ENCODE measurements at regions not wholly inside any gene's neighbourhood (a gene's known extent, or its start where the extent isn't known, plus 50 kb on each side); places are given as distances from the start of the nearest gene placed in this dataset.

DNA sequence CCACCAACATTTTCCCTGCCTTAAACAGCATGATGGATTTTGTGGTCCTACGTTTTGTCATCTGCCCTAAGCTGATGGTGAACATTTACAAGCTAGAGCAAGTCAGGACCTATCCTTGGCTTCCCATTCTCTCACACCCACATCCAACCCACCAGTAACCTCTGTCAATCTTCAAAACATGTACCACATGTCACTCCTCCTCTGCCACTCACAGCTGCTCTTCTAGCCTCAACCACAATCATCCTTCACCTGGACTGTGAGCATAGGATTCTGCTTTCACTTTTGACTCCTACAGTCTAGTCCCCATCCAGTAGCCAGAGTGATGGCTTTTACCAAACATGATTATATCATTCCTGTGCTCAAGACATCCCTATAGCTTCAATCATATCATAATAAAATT is 279.8 kb upstream of the DLGAP1 start:
- H3K27me3 ChIP-seq (ENCODE audit: insufficient read depth, poor library complexity, severe bottlenecking), result no peaks in the 10 kb centered on the region
- ATAC-seq (ENCODE audit: low read depth) (no peak), DNase-seq (ENCODE audit: low spot score) (no peak)
- H3K27ac ChIP-seq (ENCODE audit: poor library complexity, severe bottlenecking), result no peak overlapping the region
- H3K4me1 ChIP-seq (ENCODE audit: insufficient read depth, poor library complexity, severe bottlenecking), result no peaks in the 10 kb centered on the region
- H3K9me3 ChIP-seq (ENCODE audit: severe bottlenecking), result no peaks in the 10 kb centered on the region
- no peaks in the 10 kb centered on the region for H3K36me3 ChIP-seq (ENCODE audit: low read depth)
- H3K4me3 ChIP-seq (ENCODE audit: severe bottlenecking), result no peak overlapping the region
- TF ChIP-seq, protein P1, sequence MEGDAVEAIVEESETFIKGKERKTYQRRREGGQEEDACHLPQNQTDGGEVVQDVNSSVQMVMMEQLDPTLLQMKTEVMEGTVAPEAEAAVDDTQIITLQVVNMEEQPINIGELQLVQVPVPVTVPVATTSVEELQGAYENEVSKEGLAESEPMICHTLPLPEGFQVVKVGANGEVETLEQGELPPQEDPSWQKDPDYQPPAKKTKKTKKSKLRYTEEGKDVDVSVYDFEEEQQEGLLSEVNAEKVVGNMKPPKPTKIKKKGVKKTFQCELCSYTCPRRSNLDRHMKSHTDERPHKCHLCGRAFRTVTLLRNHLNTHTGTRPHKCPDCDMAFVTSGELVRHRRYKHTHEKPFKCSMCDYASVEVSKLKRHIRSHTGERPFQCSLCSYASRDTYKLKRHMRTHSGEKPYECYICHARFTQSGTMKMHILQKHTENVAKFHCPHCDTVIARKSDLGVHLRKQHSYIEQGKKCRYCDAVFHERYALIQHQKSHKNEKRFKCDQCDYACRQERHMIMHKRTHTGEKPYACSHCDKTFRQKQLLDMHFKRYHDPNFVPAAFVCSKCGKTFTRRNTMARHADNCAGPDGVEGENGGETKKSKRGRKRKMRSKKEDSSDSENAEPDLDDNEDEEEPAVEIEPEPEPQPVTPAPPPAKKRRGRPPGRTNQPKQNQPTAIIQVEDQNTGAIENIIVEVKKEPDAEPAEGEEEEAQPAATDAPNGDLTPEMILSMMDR (IDR thresholded peaks at IDR 0.05; ENCODE audit: poor library complexity, severe bottlenecking), result no peak

DNA sequence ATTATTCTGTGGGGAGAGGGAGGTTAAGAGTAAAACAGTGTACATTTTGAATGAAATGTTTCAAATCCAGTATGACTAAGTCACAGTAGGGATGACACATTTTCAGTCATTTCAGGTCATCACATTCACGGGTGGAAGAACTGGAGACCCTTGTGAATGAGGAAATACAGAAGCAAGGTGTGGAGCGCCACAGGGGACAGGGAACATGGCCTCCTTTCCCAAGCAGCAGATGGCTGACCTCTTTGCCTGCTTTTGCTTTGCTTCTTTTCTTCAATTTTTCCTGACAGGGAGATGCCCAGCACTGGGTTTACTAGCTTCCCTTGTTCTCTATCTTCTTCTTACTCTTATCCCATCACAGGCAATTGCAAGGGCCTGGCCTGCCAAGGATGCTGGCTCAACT is 278.9 kb upstream of the DLGAP1 start:
- DNase-seq (ENCODE audit: low spot score) (no peak), ATAC-seq (ENCODE audit: low read depth) (no peak)
- H3K27ac ChIP-seq (ENCODE audit: poor library complexity, severe bottlenecking), result no peak overlapping the region
- TF ChIP-seq, protein P1 (IDR thresholded peaks at IDR 0.05; ENCODE audit: poor library complexity, severe bottlenecking), result no peak
- H3K9me3 ChIP-seq (ENCODE audit: severe bottlenecking), result no peaks in the 10 kb centered on the region
- no peaks in the 10 kb centered on the region for H3K27me3 ChIP-seq (ENCODE audit: insufficient read depth, poor library complexity, severe bottlenecking)
- H3K4me3 ChIP-seq (ENCODE audit: severe bottlenecking), result no peak overlapping the region
- H3K36me3 ChIP-seq (ENCODE audit: low read depth), result no peaks in the 10 kb centered on the region
- no peaks in the 10 kb centered on the region for H3K4me1 ChIP-seq (ENCODE audit: insufficient read depth, poor library complexity, severe bottlenecking)

DNA sequence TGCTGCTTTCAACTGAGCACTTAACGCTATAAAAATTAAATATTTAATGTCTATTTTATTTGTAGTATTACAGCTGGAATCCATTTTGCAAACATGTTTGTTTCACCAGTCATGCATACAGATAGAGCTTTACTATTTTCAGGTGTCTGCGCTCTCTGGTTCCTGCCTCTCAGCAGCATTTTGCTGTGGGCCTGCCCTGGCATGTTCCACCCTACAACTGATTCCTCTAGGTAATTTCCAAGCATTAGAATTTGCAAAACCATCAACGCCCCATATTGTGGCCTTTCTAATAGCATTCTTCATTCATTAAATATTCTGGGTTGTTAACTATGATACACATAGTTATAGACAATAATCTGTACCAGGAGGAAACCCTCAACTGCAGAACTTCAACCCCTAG is 266.4 kb upstream of the DLGAP1 start:
- no peak overlapping the region for H3K4me3 ChIP-seq (ENCODE audit: severe bottlenecking)
- H3K36me3 ChIP-seq (ENCODE audit: low read depth), result no peaks in the 10 kb centered on the region
- no peaks in the 10 kb centered on the region for H3K9me3 ChIP-seq (ENCODE audit: severe bottlenecking)
- ATAC-seq (ENCODE audit: low read depth) (no peak), DNase-seq (ENCODE audit: low spot score) (no peak)
- H3K4me1 ChIP-seq (ENCODE audit: insufficient read depth, poor library complexity, severe bottlenecking), result no peaks in the 10 kb centered on the region
- no peaks in the 10 kb centered on the region for H3K27me3 ChIP-seq (ENCODE audit: insufficient read depth, poor library complexity, severe bottlenecking)
- TF ChIP-seq, protein P1 (IDR thresholded peaks at IDR 0.05; ENCODE audit: poor library complexity, severe bottlenecking), result no peak
- H3K27ac ChIP-seq (ENCODE audit: poor library complexity, severe bottlenecking), result no peak overlapping the region

DNA sequence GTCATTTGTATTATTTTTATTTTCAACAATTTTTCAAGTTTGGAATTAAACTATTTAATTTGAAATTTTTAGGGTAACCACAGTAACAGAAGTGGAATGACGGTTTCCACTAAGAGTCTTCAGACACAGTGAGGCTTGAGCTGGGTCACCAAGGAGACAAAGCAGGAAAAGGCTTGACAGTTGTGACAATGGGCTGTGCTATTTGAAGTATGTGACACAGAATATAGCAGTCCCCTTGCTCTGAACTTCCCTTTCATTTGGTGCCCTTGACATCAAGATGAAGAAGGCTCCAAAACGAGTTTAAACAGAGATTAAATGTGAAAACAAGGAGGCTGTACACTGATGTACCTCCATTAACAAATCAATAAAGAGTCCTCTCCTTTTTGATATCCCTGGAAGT is 265.4 kb upstream of the DLGAP1 start:
- H3K27me3 ChIP-seq (ENCODE audit: insufficient read depth, poor library complexity, severe bottlenecking), result no peaks in the 10 kb centered on the region
- H3K4me1 ChIP-seq (ENCODE audit: insufficient read depth, poor library complexity, severe bottlenecking), result no peaks in the 10 kb centered on the region
- no peaks in the 10 kb centered on the region for H3K9me3 ChIP-seq (ENCODE audit: severe bottlenecking)
- DNase-seq (ENCODE audit: low spot score) (no peak), ATAC-seq (ENCODE audit: low read depth) (no peak)
- H3K4me3 ChIP-seq (ENCODE audit: severe bottlenecking), result no peak overlapping the region
- H3K27ac ChIP-seq (ENCODE audit: poor library complexity, severe bottlenecking), result no peak overlapping the region
- no peaks in the 10 kb centered on the region for H3K36me3 ChIP-seq (ENCODE audit: low read depth)
- TF ChIP-seq, protein P1 (IDR thresholded peaks at IDR 0.05; ENCODE audit: poor library complexity, severe bottlenecking), result no peak

DNA sequence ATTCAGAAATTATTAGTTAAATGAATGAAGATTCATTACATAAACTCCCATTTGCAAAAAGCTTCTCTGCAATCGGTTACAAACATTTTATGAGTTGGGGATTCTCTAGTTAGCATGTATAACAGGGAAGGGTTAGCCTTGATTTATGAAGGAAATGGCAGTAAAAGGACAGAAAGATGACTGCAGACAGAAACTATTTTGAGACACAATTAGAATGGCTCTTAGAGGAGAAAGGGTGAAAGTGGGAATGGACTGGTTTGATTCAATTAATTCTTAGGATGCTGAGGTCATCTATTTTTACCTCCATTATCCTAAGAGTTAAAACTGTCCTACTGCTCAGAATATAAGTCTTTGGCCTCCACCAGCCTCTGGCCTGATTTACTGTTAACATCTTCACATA is 250.8 kb upstream of the DLGAP1 start:
- DNase-seq (ENCODE audit: low spot score) (no peak), ATAC-seq (ENCODE audit: low read depth) (no peak)
- H3K4me1 ChIP-seq (ENCODE audit: insufficient read depth, poor library complexity, severe bottlenecking), result no peaks in the 10 kb centered on the region
- no peak overlapping the region for H3K27ac ChIP-seq (ENCODE audit: poor library complexity, severe bottlenecking)
- TF ChIP-seq, protein P1 (IDR thresholded peaks at IDR 0.05; ENCODE audit: poor library complexity, severe bottlenecking), result no peak
- H3K9me3 ChIP-seq (ENCODE audit: severe bottlenecking), result no peaks in the 10 kb centered on the region
- H3K36me3 ChIP-seq (ENCODE audit: low read depth), result no peaks in the 10 kb centered on the region
- H3K4me3 ChIP-seq (ENCODE audit: severe bottlenecking), result no peak overlapping the region
- no peaks in the 10 kb centered on the region for H3K27me3 ChIP-seq (ENCODE audit: insufficient read depth, poor library complexity, severe bottlenecking)

Measured in RWPE2 (cell line).